Loucy (cell line): ENCODE measurements at regions not wholly inside any gene's neighbourhood (a gene's known extent, or its start where the extent isn't known, plus 50 kb on each side); places are given as distances from the start of the nearest gene placed in this dataset.

Experiments used
- H2AFZ ChIP-seq: fragments of 200-600 bp; sonication (generic); 2 replicates; pipeline ENCODE4 v1.6.0; 2016; ENCODE audit warnings: antibody characterized with exemption, mild to moderate bottlenecking, low read length, moderate library complexity
- H3F3A ChIP-seq: fragments of 200-600 bp; 2 replicates; pipeline ENCODE4 v1.6.0; 2016; ENCODE audit warnings: antibody characterized with exemption, low read depth, mild to moderate bottlenecking
- H3K27me3 ChIP-seq: fragments of 200-600 bp; sonication (generic); 2 replicates; pipeline ENCODE4 v1.6.1; 2014; ENCODE audit warnings: low read length, mild to moderate bottlenecking; ENCODE audit not compliant: insufficient read depth, poor library complexity, severe bottlenecking
- H3K36me3 ChIP-seq: fragments of 200-600 bp; sonication (generic); 2 replicates; pipeline ENCODE4 v1.6.1; 2016; ENCODE audit warnings: low read length; ENCODE audit not compliant: insufficient read depth
- H3K4me1 ChIP-seq: fragments of 200-600 bp; sonication (generic); 2 replicates; pipeline ENCODE4 v1.5.1; 2014; ENCODE audit warnings: low read length, mild to moderate bottlenecking; ENCODE audit not compliant: insufficient read depth, poor library complexity, severe bottlenecking
- H3K4me2 ChIP-seq: fragments of 200-600 bp; sonication (generic); 2 replicates; pipeline ENCODE4 v1.6.0; 2014; ENCODE audit warnings: antibody characterized with exemption, low read length, low read depth, mild to moderate bottlenecking; ENCODE audit not compliant: poor library complexity, severe bottlenecking
- H3K4me3 ChIP-seq: fragments of 200-600 bp; sonication (generic); 2 replicates; pipeline ENCODE4 v1.5.1; 2014; ENCODE audit warnings: low read length, mild to moderate bottlenecking, mixed read lengths; ENCODE audit not compliant: poor library complexity, severe bottlenecking
- H3K79me2 ChIP-seq: fragments of 200-600 bp; sonication (generic); 2 replicates; pipeline ENCODE4 v1.6.1; 2014; ENCODE audit warnings: low read length; ENCODE audit not compliant: insufficient read depth
- H3K9ac ChIP-seq: fragments of 200-600 bp; sonication (generic); 2 replicates; pipeline ENCODE4 v1.6.0; 2014; ENCODE audit warnings: mild to moderate bottlenecking, low read depth, low read length, moderate library complexity; ENCODE audit not compliant: poor library complexity, severe bottlenecking
- H3K9me2 ChIP-seq: fragments of 200-600 bp; sonication (generic); replicated peaks from 2 replicates; pipeline ENCODE4 v1.6.1; 2016; ENCODE audit warnings: low read depth, low read length, mixed read lengths
- H3K9me3 ChIP-seq: fragments of 200-600 bp; sonication (generic); 2 replicates; pipeline ENCODE4 v1.6.1; 2014; ENCODE audit warnings: mild to moderate bottlenecking, antibody characterized with exemption, low read length, low read depth; ENCODE audit not compliant: insufficient read depth
- H4K20me1 ChIP-seq: fragments of 200-600 bp; sonication (generic); 2 replicates; pipeline ENCODE4 v1.6.0; 2014; ENCODE audit warnings: antibody characterized with exemption, low read length, mild to moderate bottlenecking; ENCODE audit not compliant: insufficient read depth, poor library complexity, severe bottlenecking
- EZH2phosphoT487 ChIP-seq: fragments of 200-600 bp; IDR thresholded peaks from 2 replicates; pipeline ENCODE4 v1.6.1; 2018; ENCODE audit warnings: antibody characterized with exemption, mild to moderate bottlenecking, moderate library complexity, borderline replicate concordance
- TF ChIP-seq, protein P1 (sequence below): fragments of 200-600 bp; sonication (generic); conservative IDR thresholded peaks from 2 replicates; pipeline ENCODE4 v1.5.1; 2014; ENCODE audit warnings: mild to moderate bottlenecking, antibody characterized with exemption, low read length

DNA sequence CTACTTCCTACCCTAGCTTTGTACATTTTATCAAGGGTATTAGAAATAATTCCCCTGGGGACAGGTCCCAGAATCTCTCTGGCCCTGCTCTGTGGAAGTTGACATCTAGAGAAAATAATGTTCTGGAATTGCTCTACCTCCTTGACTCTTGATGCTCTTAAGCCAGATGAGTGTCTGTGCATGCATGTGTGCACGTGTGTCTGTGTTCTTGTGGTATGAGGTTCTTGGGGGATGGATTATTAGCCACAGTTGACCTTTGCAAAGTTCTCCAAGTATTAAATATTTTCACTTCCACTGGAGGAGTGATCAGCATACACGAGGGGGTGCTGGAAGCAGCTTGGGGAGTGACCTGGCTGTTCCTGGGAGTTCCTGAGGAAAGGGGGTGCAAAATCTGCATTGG, 61.2 kb upstream of the PELI1 start:
- H3F3A ChIP-seq = no peaks in the 10 kb centered on the region
- no peaks in the 10 kb centered on the region for H3K36me3 ChIP-seq
- H3K4me2 ChIP-seq = no peak overlapping the region
- no peak overlapping the region for H2AFZ ChIP-seq
- no peaks in the 10 kb centered on the region for H3K27me3 ChIP-seq
- H3K79me2 ChIP-seq = no peaks in the 10 kb centered on the region
- H3K4me3 ChIP-seq = no peak overlapping the region
- H3K4me1 ChIP-seq = no peaks in the 10 kb centered on the region
- H4K20me1 ChIP-seq = no peaks in the 10 kb centered on the region
- no peaks in the 10 kb centered on the region for H3K9me3 ChIP-seq
- H3K9me2 ChIP-seq = no peaks in the 10 kb centered on the region
- TF ChIP-seq, protein P1, sequence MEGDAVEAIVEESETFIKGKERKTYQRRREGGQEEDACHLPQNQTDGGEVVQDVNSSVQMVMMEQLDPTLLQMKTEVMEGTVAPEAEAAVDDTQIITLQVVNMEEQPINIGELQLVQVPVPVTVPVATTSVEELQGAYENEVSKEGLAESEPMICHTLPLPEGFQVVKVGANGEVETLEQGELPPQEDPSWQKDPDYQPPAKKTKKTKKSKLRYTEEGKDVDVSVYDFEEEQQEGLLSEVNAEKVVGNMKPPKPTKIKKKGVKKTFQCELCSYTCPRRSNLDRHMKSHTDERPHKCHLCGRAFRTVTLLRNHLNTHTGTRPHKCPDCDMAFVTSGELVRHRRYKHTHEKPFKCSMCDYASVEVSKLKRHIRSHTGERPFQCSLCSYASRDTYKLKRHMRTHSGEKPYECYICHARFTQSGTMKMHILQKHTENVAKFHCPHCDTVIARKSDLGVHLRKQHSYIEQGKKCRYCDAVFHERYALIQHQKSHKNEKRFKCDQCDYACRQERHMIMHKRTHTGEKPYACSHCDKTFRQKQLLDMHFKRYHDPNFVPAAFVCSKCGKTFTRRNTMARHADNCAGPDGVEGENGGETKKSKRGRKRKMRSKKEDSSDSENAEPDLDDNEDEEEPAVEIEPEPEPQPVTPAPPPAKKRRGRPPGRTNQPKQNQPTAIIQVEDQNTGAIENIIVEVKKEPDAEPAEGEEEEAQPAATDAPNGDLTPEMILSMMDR = no peak
- no peak for TF ChIP-seq EZH2phosphoT487
- H3K9ac ChIP-seq = no peak overlapping the region

DNA sequence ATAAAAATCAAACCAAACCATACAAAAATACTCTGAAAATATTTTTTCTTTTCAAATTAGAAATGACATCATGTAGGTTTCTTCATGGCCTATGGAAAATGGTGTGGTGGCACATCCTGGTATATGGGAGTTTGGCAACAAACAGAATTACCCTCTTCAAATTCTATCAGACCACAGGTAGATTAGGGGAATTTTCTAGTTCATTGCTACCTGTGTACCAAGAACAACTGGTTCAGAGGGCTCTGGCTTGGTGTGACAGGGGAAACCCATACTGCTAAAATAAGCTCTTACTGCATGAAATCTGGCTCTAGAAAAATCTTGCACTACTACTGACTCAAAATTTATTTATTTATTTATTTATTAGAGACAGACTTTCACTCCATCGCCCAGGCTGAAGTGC, 63.4 kb upstream of the PELI1 start:
- no peak overlapping the region for H3K4me2 ChIP-seq
- H3F3A ChIP-seq = no peaks in the 10 kb centered on the region
- H3K79me2 ChIP-seq = no peaks in the 10 kb centered on the region
- no peak overlapping the region for H2AFZ ChIP-seq
- no peaks in the 10 kb centered on the region for H3K36me3 ChIP-seq
- no peaks in the 10 kb centered on the region for H3K27me3 ChIP-seq
- H3K9me3 ChIP-seq = no peaks in the 10 kb centered on the region
- TF ChIP-seq, protein P1 = no peak
- no peak for TF ChIP-seq EZH2phosphoT487
- no peaks in the 10 kb centered on the region for H3K9me2 ChIP-seq
- no peak overlapping the region for H3K9ac ChIP-seq
- no peak overlapping the region for H3K4me3 ChIP-seq
- no peaks in the 10 kb centered on the region for H3K4me1 ChIP-seq
- H4K20me1 ChIP-seq = no peaks in the 10 kb centered on the region

DNA sequence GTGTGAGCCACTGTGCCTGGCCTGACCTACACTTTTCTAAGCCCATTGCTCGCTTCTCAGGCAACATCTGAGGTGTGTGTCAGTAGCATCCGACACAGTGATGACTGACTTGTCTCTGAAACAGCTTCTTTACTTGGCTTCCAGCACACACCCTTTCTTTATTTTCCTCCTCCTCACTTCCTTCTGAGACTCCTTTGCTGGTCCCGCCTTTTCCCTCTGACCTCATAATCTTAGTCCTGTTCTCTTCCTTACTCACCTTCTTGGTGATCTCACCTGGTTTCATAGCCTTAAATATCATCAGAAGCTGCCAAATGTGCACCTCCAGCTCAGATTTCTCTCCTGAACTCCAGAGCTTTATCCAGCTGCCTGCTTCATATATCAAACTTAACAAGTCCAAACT, 66.6 kb upstream of the PELI1 start:
- Histone ChIP-seq H3K4me2 (no peak overlapping the region), H3K36me3 (no peaks in the 10 kb centered on the region), H3K9me2 (no peaks in the 10 kb centered on the region), H2AFZ (no peak overlapping the region), H4K20me1 (no peaks in the 10 kb centered on the region), H3K4me3 (no peak overlapping the region), H3K9ac (no peak overlapping the region), H3K79me2 (no peaks in the 10 kb centered on the region), H3K9me3 (no peaks in the 10 kb centered on the region), H3F3A (no peaks in the 10 kb centered on the region), H3K27me3 (no peaks in the 10 kb centered on the region), H3K4me1 (no peaks in the 10 kb centered on the region)
- TF ChIP-seq EZH2phosphoT487 = no peak
- TF ChIP-seq, protein P1 = no peak
